ENCODE measurements at regions not wholly inside any gene's neighbourhood (a gene's known extent, or its start where the extent isn't known, plus 50 kb on each side); places are given as distances from the start of the nearest gene placed in this dataset.

GRCh38 chr10:78492424-78492823 lies 458.8 kb downstream of the RPS24 start:
- TF ChIP-seq CTCF (IDR thresholded peaks at IDR 0.05) (no peak), ZFX (IDR thresholded peaks at IDR 0.05; ENCODE audit: borderline replicate concordance) (no peak)
- no peak overlapping the region for H3K27ac ChIP-seq

- no peak overlapping the region for H3K27ac ChIP-seq
- no peak for TF ChIP-seq ZFX (IDR thresholded peaks at IDR 0.05; ENCODE audit: borderline replicate concordance)
- TF ChIP-seq CTCF (IDR thresholded peaks at IDR 0.05), result no peak
These were observed 460.5 kb downstream of the RPS24 start for GRCh38 chr10:78494179-78494578.

- H3K27ac ChIP-seq, result no peak overlapping the region
- TF ChIP-seq ZFX (IDR thresholded peaks at IDR 0.05; ENCODE audit: borderline replicate concordance), result no peak
- TF ChIP-seq CTCF (IDR thresholded peaks at IDR 0.05), result no peak
These were observed 468.7 kb downstream of the RPS24 start for GRCh38 chr10:78502210-78502936.

GRCh38 chr10:78504181-78504580 lies 470.5 kb downstream of the RPS24 start:
- no peak overlapping the region for H3K27ac ChIP-seq
- no peak for TF ChIP-seq CTCF (IDR thresholded peaks at IDR 0.05)
- TF ChIP-seq ZFX (IDR thresholded peaks at IDR 0.05; ENCODE audit: borderline replicate concordance), result no peak

- TF ChIP-seq ZFX (IDR thresholded peaks at IDR 0.05; ENCODE audit: borderline replicate concordance) (no peak), CTCF (IDR thresholded peaks at IDR 0.05) (no peak)
- H3K27ac ChIP-seq, result no peak overlapping the region
These were observed 472.0 kb downstream of the RPS24 start for GRCh38 chr10:78505657-78506056.

- H3K27ac ChIP-seq, result no peak overlapping the region
- TF ChIP-seq ZFX (IDR thresholded peaks at IDR 0.05; ENCODE audit: borderline replicate concordance) (no peak), CTCF (IDR thresholded peaks at IDR 0.05) (no peak)
These were observed 473.0 kb downstream of the RPS24 start for GRCh38 chr10:78506614-78507013.

- H3K27ac ChIP-seq, result no peak overlapping the region
These were observed 474.0 kb downstream of the RPS24 start for GRCh38 chr10:78507510-78508160.

More at GRCh38 chr10:78507510-78508160, 474.0 kb downstream of the RPS24 start:
- TF ChIP-seq ZFX (IDR thresholded peaks at IDR 0.05; ENCODE audit: borderline replicate concordance) (no peak), CTCF (IDR thresholded peaks at IDR 0.05) (no peak)

Data from 22Rv1 (cell line).